ENCODE measurements at regions not wholly inside any gene's neighbourhood (a gene's known extent, or its start where the extent isn't known, plus 50 kb on each side); places are given as distances from the start of the nearest gene placed in this dataset.

GRCh38 chr5:12354686-12355085 is 450.4 kb upstream of the CTNND2 start:
- Histone ChIP-seq H3K27me3 (peaks cover 6% of the 10 kb centered on the region; the same call in 1 of the 2 replicates), H3K4me3 (no peak overlapping the region), H3K36me3 (no peaks in the 10 kb centered on the region), H3K9me3 (no peaks in the 10 kb centered on the region)
- no peak for DNase-seq

GRCh38 chr5:12343558-12343957 is 439.3 kb upstream of the CTNND2 start:
- no peak for DNase-seq
- no peaks in the 10 kb centered on the region; the same call in 1 of the 2 replicates for H3K27me3 ChIP-seq
- H3K9me3 ChIP-seq, result no peaks in the 10 kb centered on the region; the same call in 1 of the 2 replicates
- H3K36me3 ChIP-seq, result no peaks in the 10 kb centered on the region
- H3K4me3 ChIP-seq, result no peak overlapping the region

- DNase-seq, result no peak
- no peak overlapping the region for H3K4me3 ChIP-seq
- no peaks in the 10 kb centered on the region for H3K27me3 ChIP-seq
- H3K9me3 ChIP-seq, result no peaks in the 10 kb centered on the region
- H3K36me3 ChIP-seq, result no peaks in the 10 kb centered on the region
These were observed 431.7 kb upstream of the CTNND2 start for GRCh38 chr5:12335938-12336337.

GRCh38 chr5:12332480-12332879 is 428.2 kb upstream of the CTNND2 start:
- H3K4me3 ChIP-seq, result no peak overlapping the region

GRCh38 chr5:12330993-12331588 is 426.8 kb upstream of the CTNND2 start:
- no peak for DNase-seq
- H3K27me3 ChIP-seq, result no peaks in the 10 kb centered on the region
- H3K4me3 ChIP-seq, result no peak overlapping the region
- no peaks in the 10 kb centered on the region for H3K9me3 ChIP-seq
- no peaks in the 10 kb centered on the region for H3K36me3 ChIP-seq

More at GRCh38 chr5:12332480-12332879, 428.2 kb upstream of the CTNND2 start:
- H3K9me3 ChIP-seq, result no peaks in the 10 kb centered on the region
- H3K36me3 ChIP-seq, result no peaks in the 10 kb centered on the region
- DNase-seq, result no peak
- no peaks in the 10 kb centered on the region for H3K27me3 ChIP-seq

- Histone ChIP-seq H3K4me3 (no peak overlapping the region), H3K27me3 (no peaks in the 10 kb centered on the region), H3K36me3 (no peaks in the 10 kb centered on the region), H3K9me3 (no peaks in the 10 kb centered on the region)
- no peak for DNase-seq
These were observed 426.1 kb upstream of the CTNND2 start for GRCh38 chr5:12330381-12330780.

GRCh38 chr5:12323637-12324229 is 419.5 kb upstream of the CTNND2 start:
- no peak overlapping the region for H3K4me3 ChIP-seq
- 0 out of 2 replicates have a peak, but pooled peaks cover 6% of the 10 kb centered on the region for H3K27me3 ChIP-seq
- DNase-seq, result no peak
- no peaks in the 10 kb centered on the region for H3K9me3 ChIP-seq
- no peaks in the 10 kb centered on the region for H3K36me3 ChIP-seq

GRCh38 chr5:12322042-12322441 is 417.8 kb upstream of the CTNND2 start:
- DNase-seq, result no peak
- H3K9me3 ChIP-seq, result no peaks in the 10 kb centered on the region
- H3K27me3 ChIP-seq, result 0 out of 2 replicates have a peak, but pooled peaks cover 6% of the 10 kb centered on the region
- H3K36me3 ChIP-seq, result no peaks in the 10 kb centered on the region
- H3K4me3 ChIP-seq, result no peak overlapping the region

GRCh38 chr5:12320331-12320730 is 416.1 kb upstream of the CTNND2 start:
- Histone ChIP-seq H3K36me3 (no peaks in the 10 kb centered on the region), H3K27me3 (0 out of 2 replicates have a peak, but pooled peaks cover 6% of the 10 kb centered on the region), H3K9me3 (no peaks in the 10 kb centered on the region), H3K4me3 (no peak overlapping the region)
- no peak for DNase-seq

- Histone ChIP-seq H3K4me3 (no peak overlapping the region), H3K9me3 (no peaks in the 10 kb centered on the region), H3K36me3 (no peaks in the 10 kb centered on the region), H3K27me3 (0 out of 2 replicates have a peak, but pooled peaks cover 5% of the 10 kb centered on the region)
- no peak for DNase-seq
These were observed 412.6 kb upstream of the CTNND2 start for GRCh38 chr5:12316812-12317211.

- Histone ChIP-seq H3K4me3 (no peak overlapping the region), H3K27me3 (peaks cover 6% of the 10 kb centered on the region; the same call in 1 of the 2 replicates), H3K9me3 (no peaks in the 10 kb centered on the region), H3K36me3 (no peaks in the 10 kb centered on the region)
- DNase-seq, result no peak
These were observed 411.2 kb upstream of the CTNND2 start for GRCh38 chr5:12315461-12315860.

- Histone ChIP-seq H3K4me3 (no peak overlapping the region), H3K36me3 (no peaks in the 10 kb centered on the region), H3K27me3 (peaks cover 6% of the 10 kb centered on the region; the same call in 1 of the 2 replicates), H3K9me3 (no peaks in the 10 kb centered on the region)
- no peak for DNase-seq
These were observed 409.4 kb upstream of the CTNND2 start for GRCh38 chr5:12313602-12314001.

GRCh38 chr5:12312343-12312742 is 408.1 kb upstream of the CTNND2 start:
- Histone ChIP-seq H3K9me3 (no peaks in the 10 kb centered on the region), H3K36me3 (no peaks in the 10 kb centered on the region), H3K27me3 (peaks cover 6% of the 10 kb centered on the region; the same call in 1 of the 2 replicates), H3K4me3 (no peak overlapping the region)
- DNase-seq, result no peak

GRCh38 chr5:12294151-12294550 is 389.9 kb upstream of the CTNND2 start:
- no peak for DNase-seq
- Histone ChIP-seq H3K9me3 (no peaks in the 10 kb centered on the region), H3K27me3 (no peaks in the 10 kb centered on the region), H3K36me3 (no peaks in the 10 kb centered on the region), H3K4me3 (no peak overlapping the region)

GRCh38 chr5:12292610-12293204 is 388.5 kb upstream of the CTNND2 start:
- no peak for DNase-seq
- Histone ChIP-seq H3K9me3 (no peaks in the 10 kb centered on the region), H3K27me3 (no peaks in the 10 kb centered on the region), H3K4me3 (no peak overlapping the region), H3K36me3 (no peaks in the 10 kb centered on the region)

- Histone ChIP-seq H3K9me3 (no peaks in the 10 kb centered on the region), H3K4me3 (no peak overlapping the region), H3K27me3 (peaks cover 5% of the 10 kb centered on the region; the same call in 1 of the 2 replicates), H3K36me3 (no peaks in the 10 kb centered on the region)
- DNase-seq, result no peak
These were observed 380.4 kb upstream of the CTNND2 start for GRCh38 chr5:12284604-12285003.

GRCh38 chr5:12277504-12278192 is 373.4 kb upstream of the CTNND2 start:
- Histone ChIP-seq H3K4me3 (no peak overlapping the region), H3K9me3 (no peaks in the 10 kb centered on the region), H3K27me3 (peaks cover 5% of the 10 kb centered on the region; the same call in 1 of the 2 replicates), H3K36me3 (no peaks in the 10 kb centered on the region)
- no peak for DNase-seq
